GM21737 (cell line): ENCODE measurements at regions not wholly inside any gene's neighbourhood (a gene's known extent, or its start where the extent isn't known, plus 50 kb on each side); places are given as distances from the start of the nearest gene placed in this dataset.
"Not testable (repeated sequence)": the region's sequence is repeated elsewhere in the genome, so short reads cannot be mapped to it uniquely, and the experiment has no call there.

Experiments used
- ATAC-seq: cut with Tn5 transposase; IDR thresholded peaks from one replicate; pipeline ENCODE4 v1.9.1; 2021; ENCODE audit warnings: mild to moderate bottlenecking, moderate library complexity; ENCODE audit not compliant: unreplicated experiment

DNA sequence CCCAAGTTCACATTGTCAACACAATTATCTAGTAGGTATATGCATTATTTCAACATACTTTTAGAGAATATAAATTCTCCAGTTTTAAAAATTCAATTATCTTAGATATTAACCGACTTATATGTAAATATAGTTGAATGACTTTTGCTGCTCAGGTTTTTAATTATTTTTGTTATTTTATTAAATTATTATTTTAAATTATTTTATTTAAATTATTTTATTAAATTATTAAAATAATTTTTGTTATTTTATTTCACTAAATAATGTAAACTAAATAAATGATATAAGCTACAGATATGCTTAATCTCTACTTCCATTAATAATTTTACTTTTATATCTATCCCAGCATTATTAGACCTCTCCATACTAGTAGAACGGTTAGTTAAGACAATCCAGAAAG is 544.3 kb upstream of the ARRDC3 start:
- no peak for ATAC-seq

DNA sequence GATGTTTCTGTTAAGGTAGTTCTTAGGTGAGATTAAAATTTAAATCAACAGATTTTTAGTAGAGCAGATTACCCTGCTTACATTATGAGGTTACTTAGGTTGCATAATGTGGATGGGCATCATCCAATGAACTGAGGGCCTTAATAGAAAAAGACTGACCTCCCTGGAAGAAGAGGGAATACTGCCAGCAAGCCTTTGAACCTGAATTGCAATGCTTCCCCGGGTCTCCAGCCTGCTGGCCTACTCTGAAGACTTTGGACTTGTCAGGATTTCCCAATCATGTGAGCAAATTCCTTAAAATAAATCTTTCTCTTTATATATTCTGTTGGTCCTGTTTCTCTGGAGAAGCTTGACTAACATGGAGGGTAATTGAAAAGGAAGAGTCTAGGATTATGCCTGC is 542.1 kb upstream of the ARRDC3 start:
- no peak for ATAC-seq

DNA sequence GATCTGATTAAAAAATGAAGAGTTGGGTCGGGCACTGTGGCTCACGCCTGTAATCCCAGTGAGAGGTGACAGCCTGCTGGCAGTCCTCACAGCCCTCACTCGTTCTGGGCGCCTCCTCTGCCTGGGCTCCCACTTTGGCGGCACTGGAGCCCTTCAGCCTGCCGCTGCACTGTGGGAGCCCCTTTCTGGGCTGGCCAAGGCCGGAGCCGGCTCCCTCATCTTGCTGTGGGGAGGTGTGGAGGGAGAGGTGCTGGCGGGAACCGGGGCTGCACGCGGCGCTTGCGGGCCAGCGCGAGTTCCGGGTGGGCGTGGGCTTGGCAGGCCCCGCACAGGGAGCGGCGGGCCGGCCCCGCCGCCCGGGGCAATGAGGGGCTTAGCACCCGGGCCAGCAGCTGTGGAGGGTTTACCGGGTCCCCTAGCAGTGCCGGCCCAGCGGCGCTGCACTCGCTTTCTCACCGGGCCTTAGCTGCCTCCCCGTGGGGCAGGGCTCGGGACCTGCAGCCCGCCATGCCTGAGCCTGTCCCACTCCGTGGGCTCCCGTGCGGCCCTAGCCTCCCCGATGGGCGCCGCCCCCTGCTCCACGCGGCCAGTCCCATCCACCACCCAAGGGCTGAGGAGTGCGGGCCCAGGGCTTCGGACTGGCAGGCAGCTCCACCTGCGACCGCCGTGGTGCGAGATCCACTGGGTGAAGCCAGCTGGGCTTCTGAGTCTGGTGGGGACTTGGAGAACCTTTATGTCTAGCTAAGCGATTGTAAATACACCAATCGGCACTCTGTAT is 534.1 kb upstream of the ARRDC3 start:
- not testable (repeated sequence) for ATAC-seq

DNA sequence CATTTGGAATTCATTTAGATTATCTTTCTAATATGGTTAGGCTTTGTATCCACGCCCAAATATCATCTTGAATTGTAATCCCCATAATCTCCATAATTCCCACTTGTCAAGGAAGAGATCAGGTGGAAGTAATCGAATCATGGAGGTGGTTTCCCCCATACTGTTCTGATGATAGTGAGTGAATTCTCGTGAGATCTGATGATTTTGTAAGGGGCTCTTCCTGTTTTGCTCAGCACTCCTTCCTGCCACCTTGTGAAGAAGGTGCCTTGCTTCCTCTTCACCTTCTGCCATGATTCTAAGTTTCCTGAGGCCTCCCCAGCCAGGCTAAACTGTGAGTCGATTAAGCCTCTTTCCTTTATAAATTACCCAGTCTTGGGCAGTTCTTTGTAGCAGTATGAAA is 527.5 kb upstream of the ARRDC3 start:
- ATAC-seq = no peak

DNA sequence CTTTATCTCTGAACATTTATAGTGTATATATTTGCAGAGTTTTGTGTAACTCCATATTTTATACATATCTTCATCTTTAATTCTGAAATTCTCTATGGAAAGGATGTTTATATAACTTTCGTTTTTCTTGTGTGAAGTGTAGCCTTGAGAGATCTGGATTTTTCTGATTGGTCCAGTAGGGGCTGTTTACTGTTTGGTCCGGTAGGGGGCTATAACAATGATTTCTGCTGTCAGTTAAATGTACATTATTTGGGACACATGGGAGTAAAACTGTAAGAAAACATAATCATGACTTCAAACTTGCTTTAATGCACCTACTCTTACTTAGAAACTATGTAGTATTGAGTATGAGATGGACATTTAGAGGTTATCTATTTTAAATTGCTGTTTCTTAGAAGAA is 527.1 kb upstream of the ARRDC3 start:
- ATAC-seq = no peak

DNA sequence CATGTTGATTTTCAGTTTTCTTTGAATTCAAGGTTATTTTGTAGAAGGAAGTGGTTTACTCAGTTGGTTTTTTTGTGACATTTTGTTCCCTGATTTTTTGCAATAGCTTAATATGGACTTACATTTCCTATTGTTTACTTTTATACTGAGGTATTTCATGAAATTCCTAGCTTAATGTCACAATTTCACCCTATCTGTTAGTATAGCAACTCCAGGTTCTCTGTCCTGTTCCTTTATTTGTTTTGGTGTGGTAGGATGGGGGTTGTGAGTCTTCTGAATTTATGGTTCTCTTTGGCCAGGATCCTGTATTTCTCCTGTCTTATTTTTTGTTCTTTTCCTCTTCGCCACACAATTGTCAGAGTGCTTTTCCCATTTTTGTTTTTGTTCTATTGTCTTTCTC is 523.4 kb upstream of the ARRDC3 start:
- ATAC-seq = no peak

DNA sequence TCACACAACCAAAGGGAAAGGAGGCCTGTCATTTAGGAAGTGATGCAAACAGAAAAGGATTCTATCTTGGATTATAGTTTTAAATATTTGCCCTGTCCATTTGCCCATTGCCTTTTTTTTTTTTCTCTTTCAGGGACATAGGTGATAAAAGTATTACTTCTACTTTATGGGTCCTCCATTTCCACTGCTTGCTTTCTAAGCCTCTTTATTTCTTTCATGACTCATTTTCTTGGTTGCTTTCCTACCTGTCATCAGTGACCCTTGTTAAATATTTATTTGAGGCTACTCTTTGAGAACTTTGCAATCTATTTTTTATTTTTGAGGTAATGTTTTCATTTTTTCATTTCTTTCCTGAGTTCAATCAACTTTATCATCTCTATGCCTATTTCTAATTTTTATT is 522.9 kb upstream of the ARRDC3 start:
- ATAC-seq = no peak

DNA sequence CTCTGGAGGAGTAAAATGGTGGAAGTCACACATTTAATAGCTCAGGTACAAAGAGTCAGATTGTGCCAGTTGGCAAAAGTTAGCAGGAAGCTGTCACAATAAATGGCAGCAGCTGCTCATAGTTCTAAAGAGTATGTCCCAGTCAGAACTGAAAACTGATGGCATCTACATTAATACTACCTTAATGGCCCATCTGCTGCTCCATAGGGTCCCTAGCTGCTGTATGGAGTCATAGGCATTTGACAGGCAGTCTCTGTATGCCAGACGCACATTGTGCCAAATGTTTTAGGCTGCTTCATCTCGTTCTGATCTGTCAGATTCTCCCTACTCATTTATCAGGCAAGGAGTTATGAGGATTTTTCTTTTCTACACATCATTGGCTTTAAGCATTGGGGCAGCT is 515.8 kb upstream of the ARRDC3 start:
- ATAC-seq = no peak

DNA sequence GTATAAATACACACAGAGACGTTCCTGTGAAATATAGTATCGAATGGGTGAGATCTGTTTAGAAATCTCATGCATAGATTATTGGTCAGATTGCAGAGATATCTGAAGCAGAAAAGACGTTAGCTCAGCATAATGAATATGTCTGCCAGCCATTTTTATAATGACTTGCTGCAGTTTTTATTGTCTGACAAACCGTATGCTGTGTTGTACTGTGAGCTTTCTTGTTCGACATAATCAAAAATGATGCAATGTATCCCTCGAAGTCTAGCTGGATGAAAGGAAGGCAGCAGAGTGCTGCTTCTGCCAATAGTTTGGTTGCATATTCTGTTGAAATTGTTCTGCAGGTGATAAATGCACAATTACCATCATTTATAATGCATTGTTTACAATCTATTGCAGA is 514.9 kb upstream of the ARRDC3 start:
- ATAC-seq = no peak

DNA sequence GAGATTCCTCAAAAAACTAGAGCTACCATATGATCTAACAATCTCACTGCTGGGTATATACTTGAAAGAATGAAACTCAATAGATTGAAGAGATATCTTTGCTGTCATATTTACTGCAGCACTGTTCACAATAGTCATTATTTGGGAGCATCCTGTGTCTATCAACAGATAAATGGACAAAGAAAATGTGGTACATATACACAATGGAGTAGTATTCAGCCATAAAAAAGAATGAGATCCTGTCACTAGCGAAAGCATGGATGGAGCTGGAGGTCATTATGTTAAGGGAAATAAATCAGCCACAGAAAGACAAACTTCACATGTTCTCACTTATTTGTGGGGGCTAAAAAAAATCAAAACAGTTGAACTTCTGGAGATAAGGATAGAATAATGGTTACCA is 505.7 kb upstream of the ARRDC3 start:
- ATAC-seq = no peak

DNA sequence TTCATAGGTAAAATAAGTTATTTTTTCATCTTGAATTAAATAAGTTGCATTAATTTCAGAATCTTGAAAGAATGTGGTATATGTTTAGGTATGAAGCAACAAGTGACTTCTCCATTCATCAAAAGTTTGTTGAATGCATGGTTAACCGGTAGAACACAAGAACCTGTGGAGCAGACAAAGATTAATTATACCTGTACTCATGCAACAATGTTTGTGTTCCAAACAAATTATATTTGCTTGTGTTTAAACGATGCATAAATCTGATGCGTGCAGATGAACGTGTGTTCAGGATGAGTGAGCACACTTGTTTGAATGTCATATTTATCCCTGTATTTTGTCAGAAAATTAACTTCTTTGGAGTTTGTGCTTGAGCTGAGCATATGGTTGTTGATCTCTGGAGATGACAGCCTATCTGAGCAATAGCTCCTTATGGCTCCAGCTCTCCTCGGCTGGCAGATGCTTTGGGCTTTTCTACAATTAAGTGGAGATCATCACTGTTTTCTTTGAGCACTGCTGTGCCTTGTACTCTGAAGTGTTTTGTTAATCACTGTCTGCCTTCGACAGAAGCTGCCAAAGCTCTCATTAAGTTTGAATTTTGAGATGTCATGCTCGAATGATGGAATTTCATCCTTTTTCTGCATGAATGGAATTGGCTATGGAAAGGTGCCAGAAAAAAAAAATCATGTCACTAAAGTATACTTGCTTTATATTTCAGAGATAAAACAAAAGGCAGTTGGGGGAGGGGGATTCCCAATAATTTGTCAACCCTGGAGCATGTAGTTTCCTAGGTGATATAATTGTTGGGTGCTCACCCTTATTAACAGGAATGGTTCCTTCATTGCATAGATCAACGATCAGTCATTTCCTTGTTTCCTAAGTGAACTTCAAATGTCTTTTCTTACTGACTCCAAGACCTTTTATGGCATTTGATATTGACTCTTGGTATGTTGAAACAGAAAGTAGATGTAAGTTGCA is 502.5 kb upstream of the ARRDC3 start:
- ATAC-seq = no peak

DNA sequence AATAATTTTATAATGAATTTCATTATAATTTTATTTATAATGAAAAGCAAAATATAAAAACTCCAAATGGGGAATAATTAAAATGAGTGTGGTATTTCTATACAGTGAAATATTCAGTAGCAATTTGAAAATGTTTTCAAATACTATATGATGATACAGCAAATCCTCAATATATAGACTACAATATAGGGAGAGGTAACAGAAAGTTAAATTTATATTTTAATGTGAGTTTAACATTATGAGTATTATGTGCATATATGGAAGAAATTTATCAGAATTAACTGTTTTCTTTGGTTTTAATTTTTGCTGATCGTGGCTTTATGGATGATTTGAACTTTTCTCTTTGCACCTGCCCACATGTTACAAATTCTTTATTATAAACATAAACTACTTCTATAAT is 500.9 kb upstream of the ARRDC3 start:
- no peak for ATAC-seq

DNA sequence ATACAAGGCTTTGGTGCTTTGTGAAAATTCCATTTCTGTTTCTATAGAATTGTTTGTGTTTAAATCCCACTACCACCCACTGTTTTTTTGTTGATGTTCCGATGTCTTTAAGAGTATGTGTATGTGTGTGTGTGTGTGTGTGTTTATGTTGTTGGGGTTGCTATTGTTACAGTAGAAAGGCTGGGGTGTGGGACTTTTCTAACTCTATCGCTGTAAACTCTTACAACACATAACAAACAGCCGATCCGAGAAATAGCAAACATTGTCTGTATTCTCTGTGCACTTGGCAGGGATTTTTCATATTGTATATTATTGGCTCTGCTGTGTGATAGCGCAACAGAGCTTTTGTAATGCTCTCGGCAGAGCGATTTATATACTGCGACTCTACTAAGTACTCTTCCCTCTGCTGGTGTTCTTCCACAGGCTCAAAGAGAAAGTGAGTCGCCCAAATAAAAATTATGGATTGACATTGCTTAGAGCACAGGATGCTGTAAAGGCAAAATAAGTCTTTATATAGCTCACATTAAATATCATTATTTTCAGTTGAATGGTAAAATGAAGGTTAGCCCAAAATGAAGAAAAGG is 492.2 kb upstream of the ARRDC3 start:
- ATAC-seq = no peak

DNA sequence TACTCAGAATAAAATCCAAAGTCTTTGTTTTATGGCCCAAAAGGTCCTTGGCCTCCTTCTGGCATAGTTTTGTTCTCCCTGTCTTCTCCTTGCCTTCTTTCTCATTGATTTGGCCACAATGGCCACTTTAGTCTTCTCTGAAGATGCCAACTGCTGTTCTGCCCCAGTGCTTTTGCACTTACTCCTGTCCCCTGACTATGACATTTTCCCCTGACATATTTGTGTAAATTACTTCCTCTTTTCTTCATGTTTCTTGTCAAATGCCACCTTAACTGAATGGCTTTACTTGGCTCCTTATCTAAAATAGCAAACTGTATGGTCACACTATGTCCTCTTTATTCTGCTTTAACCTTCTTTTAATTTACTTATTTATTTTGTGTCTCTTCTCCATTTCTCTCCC is 484.7 kb upstream of the ARRDC3 start:
- ATAC-seq = no peak

DNA sequence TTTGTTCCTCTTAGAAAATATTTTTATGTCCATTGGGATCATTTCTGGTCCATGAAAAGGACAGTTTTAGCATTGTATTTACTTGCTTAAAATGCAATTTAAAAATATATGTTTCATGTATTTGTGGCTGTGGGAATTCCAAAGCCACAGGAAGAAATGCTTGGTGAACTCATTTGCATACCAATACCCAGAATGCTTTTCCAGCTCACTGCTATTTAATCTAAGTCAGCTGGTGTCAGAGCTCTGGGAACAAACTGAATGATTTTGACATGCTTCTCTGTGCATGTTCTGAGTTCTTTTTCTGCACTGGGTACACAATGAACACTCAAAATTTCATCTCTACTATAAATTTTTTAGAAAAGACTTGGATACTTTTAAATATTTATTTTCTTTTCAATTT is 482.8 kb upstream of the ARRDC3 start:
- no peak for ATAC-seq

DNA sequence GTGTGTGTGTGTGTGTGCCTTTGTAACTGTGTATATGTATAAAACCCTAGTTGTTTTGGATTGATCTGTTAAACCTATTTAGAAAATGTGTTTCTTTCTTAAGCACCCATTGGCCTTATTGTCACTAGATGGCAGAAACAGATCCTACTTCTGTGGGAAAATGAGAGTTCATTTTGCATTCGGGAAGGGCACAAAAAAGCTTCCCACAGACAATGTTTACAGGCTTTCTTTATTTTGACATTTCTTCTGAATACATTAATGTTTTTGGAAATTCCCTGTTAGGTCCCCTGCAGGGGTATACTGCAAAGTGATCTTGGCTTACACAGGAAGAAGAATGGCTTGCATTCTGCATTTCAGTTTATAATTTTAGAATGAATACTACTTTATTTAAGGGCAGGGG is 481.8 kb upstream of the ARRDC3 start:
- ATAC-seq = no peak

DNA sequence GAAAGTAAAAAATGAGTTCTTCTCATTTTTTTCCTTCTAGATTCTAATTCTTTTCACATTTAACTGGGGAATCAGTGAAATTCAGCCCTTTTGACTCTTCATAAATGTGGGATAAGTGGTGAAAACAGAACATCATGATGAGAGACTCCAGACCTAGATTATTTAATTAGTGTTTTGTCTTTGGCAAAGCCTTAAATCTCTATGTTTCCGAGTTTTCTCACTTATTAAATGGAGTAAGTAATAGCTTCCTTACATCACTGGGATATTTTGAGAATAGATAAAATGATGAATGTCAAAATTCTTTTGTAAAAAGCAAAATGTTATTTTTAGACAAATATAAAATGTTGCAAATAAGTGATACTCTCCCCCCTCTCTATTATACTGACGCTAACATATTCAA is 468.6 kb upstream of the ARRDC3 start:
- no peak for ATAC-seq

DNA sequence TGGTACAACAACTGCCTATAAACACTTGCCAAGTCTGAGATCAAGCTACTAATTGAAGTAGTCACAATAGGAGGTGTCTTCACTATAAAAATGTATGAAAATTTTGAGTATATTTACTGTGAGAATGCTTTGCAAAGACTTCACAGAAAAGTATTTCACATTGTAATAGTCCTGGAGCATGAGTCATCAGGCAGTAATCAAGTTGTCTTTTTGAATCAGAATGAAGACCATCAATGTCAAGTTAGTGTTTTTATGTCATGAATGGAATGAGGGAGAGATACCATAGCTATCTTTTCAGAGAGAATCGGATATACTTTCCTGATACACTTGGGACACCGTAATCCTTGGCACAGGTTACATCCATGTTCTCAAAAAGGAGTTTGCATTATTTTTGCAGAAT is 466.9 kb upstream of the ARRDC3 start:
- ATAC-seq = no peak

DNA sequence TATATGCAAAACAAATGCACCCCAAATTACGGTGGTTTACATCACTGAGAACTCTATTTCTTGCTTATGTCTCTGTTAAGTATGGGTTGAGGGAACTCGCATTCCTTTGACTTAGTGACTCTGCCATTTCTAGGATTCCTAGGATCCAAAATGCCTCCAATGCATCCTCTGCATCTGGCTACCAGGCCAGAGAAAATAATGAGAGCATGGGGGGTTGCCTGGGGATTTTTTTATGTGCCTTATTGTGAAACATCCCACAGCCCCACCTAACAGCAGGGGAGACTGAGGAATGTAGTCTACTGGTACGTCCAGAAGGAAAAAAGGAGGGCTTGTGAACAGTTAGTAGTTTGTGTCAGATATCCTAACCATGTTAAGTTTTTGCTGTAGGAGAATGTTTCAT is 466.0 kb upstream of the ARRDC3 start:
- ATAC-seq = no peak

DNA sequence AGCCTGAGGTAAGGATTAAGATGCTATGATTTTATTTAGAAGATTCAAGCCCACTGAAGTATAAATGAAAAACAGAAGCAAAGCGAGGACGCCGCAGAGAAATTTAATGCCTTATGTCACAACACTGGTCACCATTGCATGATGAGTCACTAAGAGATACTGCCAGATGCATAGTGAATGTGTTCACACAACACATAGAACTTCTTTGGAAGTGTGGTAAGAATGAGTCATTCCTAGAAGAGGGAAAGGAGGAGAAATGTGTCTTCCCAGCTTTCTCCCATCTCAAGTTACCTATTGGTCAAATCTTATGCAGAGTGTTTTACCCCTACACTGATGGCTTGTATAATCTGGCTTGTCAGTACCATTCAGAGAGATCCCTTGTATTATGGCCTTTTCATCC is 465.3 kb upstream of the ARRDC3 start:
- no peak for ATAC-seq

DNA sequence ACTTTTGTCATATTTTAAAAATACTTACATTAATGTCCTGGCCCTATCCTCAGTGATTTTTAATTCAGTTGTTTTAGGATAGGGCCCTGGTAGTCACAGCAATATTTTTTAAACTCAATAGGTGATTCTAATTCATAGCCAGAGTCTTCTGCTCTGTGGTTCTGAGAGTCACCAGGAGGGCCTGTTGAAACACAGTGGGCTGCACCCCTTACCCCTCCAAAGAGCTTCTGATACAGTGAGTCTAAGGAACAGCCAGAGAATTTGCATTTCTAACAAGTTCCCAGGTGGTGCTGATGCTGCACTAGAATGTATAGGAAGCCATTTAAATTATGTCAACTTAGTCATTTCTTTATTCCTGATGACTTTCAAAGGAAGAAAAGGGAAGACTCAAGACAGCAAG is 458.3 kb upstream of the ARRDC3 start:
- ATAC-seq = no peak

DNA sequence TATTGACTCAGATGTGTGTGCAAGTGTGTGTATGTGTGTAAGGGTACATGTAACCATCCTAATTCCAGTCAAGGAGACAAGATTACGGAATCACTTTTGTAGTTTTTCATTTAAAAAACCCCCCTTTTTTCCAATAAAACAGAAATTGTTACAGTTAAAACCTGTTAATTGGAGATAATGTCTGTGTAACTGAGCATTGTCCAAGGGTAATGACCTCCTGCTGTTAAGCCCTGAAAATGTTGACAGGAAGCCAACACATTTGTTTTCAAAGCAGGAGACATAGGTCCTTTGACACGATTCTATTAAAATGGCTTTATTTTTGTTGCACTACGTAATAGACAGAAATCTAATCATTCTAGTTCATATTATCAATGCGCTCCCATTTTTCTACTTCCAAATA is 457.3 kb upstream of the ARRDC3 start:
- ATAC-seq = no peak
